Smooth muscle cell (in vitro differentiated cells): ENCODE measurements at regions not wholly inside any gene's neighbourhood (a gene's known extent, or its start where the extent isn't known, plus 50 kb on each side); places are given as distances from the start of the nearest gene placed in this dataset.

Experiments
- DNase-seq: peaks from one replicate; lab custom pipeline; 2025; ENCODE audit not compliant: unreplicated experiment; lab: John Stamatoyannopoulos, UW
- H2AFZ ChIP-seq: fragments of 200-600 bp; sonication (generic); 2 replicates; pipeline ENCODE4 v1.6.0; 2016; ENCODE audit warnings: antibody characterized with exemption, low read depth, mild to moderate bottlenecking
- H3F3A ChIP-seq: fragments of 200-600 bp; sonication (generic); 2 replicates; pipeline ENCODE4 v1.6.0; 2017; ENCODE audit warnings: antibody characterized with exemption, low read depth
- H3K27ac ChIP-seq: fragments of 200-600 bp; sonication (generic); 2 replicates; pipeline ENCODE4 v1.5.1; 2016; ENCODE audit warnings: low read depth, mild to moderate bottlenecking
- H3K27me3 ChIP-seq: fragments of 200-600 bp; sonication (generic); 2 replicates; pipeline ENCODE4 v1.6.1; 2016; ENCODE audit warnings: low read depth, mild to moderate bottlenecking
- H3K36me3 ChIP-seq: fragments of 200-600 bp; sonication (generic); 2 replicates; pipeline ENCODE4 v1.5.1; 2016; ENCODE audit warnings: low read depth
- H3K4me1 ChIP-seq: fragments of 200-600 bp; sonication (generic); 2 replicates; pipeline ENCODE4 v1.5.1; 2016; ENCODE audit warnings: low read depth
- H3K4me2 ChIP-seq: fragments of 200-600 bp; sonication (generic); 2 replicates; pipeline ENCODE4 v1.6.0; 2016; ENCODE audit warnings: mild to moderate bottlenecking
- H3K4me3 ChIP-seq: fragments of 200-600 bp; sonication (generic); 2 replicates; pipeline ENCODE4 v1.5.1; 2016; ENCODE audit warnings: mild to moderate bottlenecking
- H3K79me2 ChIP-seq: fragments of 200-600 bp; sonication (generic); 2 replicates; pipeline ENCODE4 v1.6.0; 2016; ENCODE audit warnings: low read depth, mild to moderate bottlenecking
- H3K9ac ChIP-seq: fragments of 200-600 bp; sonication (generic); 2 replicates; pipeline ENCODE4 v1.6.0; 2016; ENCODE audit warnings: low read depth
- H3K9me3 ChIP-seq: fragments of 200-600 bp; sonication (generic); replicated peaks from 2 replicates; pipeline ENCODE4 v1.5.1; 2016; ENCODE audit warnings: low read depth
- H4K20me1 ChIP-seq: fragments of 200-600 bp; sonication (generic); 2 replicates; pipeline ENCODE4 v1.6.0; 2016; ENCODE audit warnings: low read depth
- WGBS: methylation state at CpG from one replicate; pipeline ENCODE4 v1.1.7; 2016; ENCODE audit warnings: low lambda C conversion rate; 5-methylcytosine and 5-hydroxymethylcytosine counted together
- TF ChIP-seq, protein P1 (sequence below): fragments of 200-600 bp; sonication (generic); IDR thresholded peaks from 2 replicates; pipeline ENCODE4 v1.5.1; 2017; ENCODE audit warnings: borderline replicate concordance, mild to moderate bottlenecking, antibody characterized with exemption; ENCODE audit not compliant: insufficient read depth, poor library complexity, severe bottlenecking

DNA sequence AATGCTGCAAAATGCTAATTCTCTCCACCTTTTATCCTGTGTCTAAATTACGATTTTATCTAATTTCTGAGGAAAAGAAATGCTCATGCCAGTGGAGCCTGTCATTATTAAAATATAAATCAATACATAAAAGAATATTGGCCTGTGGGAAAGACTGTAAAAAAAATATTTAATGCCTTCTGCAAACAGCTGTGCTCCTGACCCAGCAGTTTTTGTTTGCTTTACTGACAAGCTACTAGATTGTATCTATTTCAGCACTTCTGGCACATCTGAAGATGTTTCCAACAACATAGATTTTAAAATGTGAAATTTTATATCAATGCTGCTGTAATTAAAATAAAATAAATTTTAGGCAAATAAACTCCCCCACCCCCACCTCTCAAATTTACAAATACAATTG is 493.6 kb upstream of the AGTR1 start:
- no peak overlapping the region for H2AFZ ChIP-seq
- TF ChIP-seq, protein P1, sequence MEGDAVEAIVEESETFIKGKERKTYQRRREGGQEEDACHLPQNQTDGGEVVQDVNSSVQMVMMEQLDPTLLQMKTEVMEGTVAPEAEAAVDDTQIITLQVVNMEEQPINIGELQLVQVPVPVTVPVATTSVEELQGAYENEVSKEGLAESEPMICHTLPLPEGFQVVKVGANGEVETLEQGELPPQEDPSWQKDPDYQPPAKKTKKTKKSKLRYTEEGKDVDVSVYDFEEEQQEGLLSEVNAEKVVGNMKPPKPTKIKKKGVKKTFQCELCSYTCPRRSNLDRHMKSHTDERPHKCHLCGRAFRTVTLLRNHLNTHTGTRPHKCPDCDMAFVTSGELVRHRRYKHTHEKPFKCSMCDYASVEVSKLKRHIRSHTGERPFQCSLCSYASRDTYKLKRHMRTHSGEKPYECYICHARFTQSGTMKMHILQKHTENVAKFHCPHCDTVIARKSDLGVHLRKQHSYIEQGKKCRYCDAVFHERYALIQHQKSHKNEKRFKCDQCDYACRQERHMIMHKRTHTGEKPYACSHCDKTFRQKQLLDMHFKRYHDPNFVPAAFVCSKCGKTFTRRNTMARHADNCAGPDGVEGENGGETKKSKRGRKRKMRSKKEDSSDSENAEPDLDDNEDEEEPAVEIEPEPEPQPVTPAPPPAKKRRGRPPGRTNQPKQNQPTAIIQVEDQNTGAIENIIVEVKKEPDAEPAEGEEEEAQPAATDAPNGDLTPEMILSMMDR = no peak
- no peak for DNase-seq
- H3K4me3 ChIP-seq = no peak overlapping the region
- no peaks in the 10 kb centered on the region for H3K79me2 ChIP-seq
- no peak overlapping the region for H3K9ac ChIP-seq
- no peaks in the 10 kb centered on the region for H4K20me1 ChIP-seq
- H3K4me1 ChIP-seq = no peaks in the 10 kb centered on the region
- no peak overlapping the region for H3K4me2 ChIP-seq
- 59% methylated on average over 1 of the region's 1 CpG for WGBS
- no peaks in the 10 kb centered on the region for H3F3A ChIP-seq
- no peaks in the 10 kb centered on the region for H3K36me3 ChIP-seq
- no peaks in the 10 kb centered on the region for H3K27me3 ChIP-seq
- no peak overlapping the region for H3K27ac ChIP-seq
- no peaks in the 10 kb centered on the region for H3K9me3 ChIP-seq

DNA sequence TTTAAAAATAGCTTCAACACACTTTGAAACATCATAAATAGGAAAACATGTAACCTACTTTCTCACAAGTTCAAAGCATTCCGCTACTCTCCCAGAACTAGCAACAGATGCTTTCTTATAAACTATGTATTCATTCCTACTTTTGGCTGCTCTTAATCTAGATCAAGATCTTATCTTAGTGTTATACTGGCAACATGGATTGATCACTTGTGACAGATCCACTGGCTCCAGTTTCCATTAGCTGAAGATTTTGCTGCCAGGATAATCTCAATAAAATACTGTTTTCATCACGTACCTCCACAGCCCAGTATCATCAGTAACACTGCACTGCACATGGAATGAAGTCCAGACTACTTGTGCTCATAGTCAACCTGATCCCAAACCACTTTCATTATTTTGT is 491.7 kb upstream of the AGTR1 start:
- no peaks in the 10 kb centered on the region for H3K27me3 ChIP-seq
- H3K27ac ChIP-seq = no peak overlapping the region
- no peaks in the 10 kb centered on the region for H3K4me1 ChIP-seq
- no peaks in the 10 kb centered on the region for H4K20me1 ChIP-seq
- no peak overlapping the region for H3K4me3 ChIP-seq
- no peak overlapping the region for H2AFZ ChIP-seq
- no peaks in the 10 kb centered on the region for H3F3A ChIP-seq
- H3K36me3 ChIP-seq = no peaks in the 10 kb centered on the region
- no peak overlapping the region for H3K4me2 ChIP-seq
- no peak for DNase-seq
- H3K9me3 ChIP-seq = no peaks in the 10 kb centered on the region
- TF ChIP-seq, protein P1 = no peak
- WGBS = 96% methylated on average over 2 of the region's 2 CpGs
- no peaks in the 10 kb centered on the region for H3K79me2 ChIP-seq
- H3K9ac ChIP-seq = no peak overlapping the region

DNA sequence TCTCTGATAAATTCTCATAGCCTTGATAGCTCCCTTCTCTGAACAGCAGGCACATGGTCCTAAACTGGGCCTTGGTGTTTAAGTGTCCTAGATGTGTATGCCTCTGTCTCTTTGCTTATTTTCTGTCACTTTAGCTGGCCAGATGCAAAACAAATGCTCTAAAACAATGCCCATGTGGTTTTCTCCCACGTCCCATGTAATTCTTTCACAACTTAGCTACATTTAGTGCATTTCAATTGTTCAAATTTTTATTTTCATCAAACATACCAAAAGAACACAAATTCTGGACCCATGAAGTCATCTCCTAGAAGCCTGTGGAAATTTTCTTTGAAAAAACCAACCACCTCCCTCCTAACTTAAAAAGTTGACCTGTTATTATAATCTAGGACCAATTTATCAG is 491.3 kb upstream of the AGTR1 start:
- H3K36me3 ChIP-seq = no peaks in the 10 kb centered on the region
- no peak overlapping the region for H3K4me2 ChIP-seq
- H3K9ac ChIP-seq = no peak overlapping the region
- H3K27me3 ChIP-seq = no peaks in the 10 kb centered on the region
- no peak overlapping the region for H3K4me3 ChIP-seq
- no peak overlapping the region for H2AFZ ChIP-seq
- TF ChIP-seq, protein P1 = no peak
- WGBS = 87% methylated on average over 1 of the region's 1 CpG
- H3K27ac ChIP-seq = no peak overlapping the region
- no peaks in the 10 kb centered on the region for H3K79me2 ChIP-seq
- no peaks in the 10 kb centered on the region for H3F3A ChIP-seq
- H3K9me3 ChIP-seq = no peaks in the 10 kb centered on the region
- no peak for DNase-seq
- no peaks in the 10 kb centered on the region for H4K20me1 ChIP-seq
- H3K4me1 ChIP-seq = no peaks in the 10 kb centered on the region

DNA sequence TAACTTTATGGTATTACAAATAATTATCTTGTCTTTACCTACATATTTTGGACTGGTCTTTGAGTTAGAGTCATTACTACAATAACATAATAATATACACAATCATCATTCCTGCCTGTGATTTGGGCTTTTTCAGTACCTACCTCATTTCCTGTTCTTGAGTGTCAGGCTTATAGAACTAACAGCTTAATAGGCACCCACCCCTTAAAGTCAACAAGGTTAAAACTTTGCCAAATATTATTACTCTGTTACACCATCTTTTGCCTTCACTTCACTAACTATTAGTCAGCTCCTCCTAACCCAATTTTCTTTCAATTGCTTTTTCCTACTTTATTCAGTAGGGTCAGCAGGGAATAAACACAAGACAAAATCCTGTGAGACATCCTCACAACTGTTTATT is 488.7 kb upstream of the AGTR1 start:
- no peak for DNase-seq

More for the DNA sequence above, 488.7 kb upstream of the AGTR1 start:
- no peaks in the 10 kb centered on the region for H3K36me3 ChIP-seq
- TF ChIP-seq, protein P1 = no peak
- no peak overlapping the region for H3K9ac ChIP-seq
- H3K4me3 ChIP-seq = no peak overlapping the region
- H2AFZ ChIP-seq = no peak overlapping the region
- no peaks in the 10 kb centered on the region for H4K20me1 ChIP-seq
- H3K4me2 ChIP-seq = no peak overlapping the region
- no peaks in the 10 kb centered on the region for H3F3A ChIP-seq
- H3K9me3 ChIP-seq = no peaks in the 10 kb centered on the region
- no peaks in the 10 kb centered on the region for H3K27me3 ChIP-seq
- H3K27ac ChIP-seq = no peak overlapping the region
- no peaks in the 10 kb centered on the region for H3K4me1 ChIP-seq
- H3K79me2 ChIP-seq = no peaks in the 10 kb centered on the region
